Mesenchymal stem cell (in vitro differentiated cells and primary cell): ENCODE measurements at regions not wholly inside any gene's neighbourhood (a gene's known extent, or its start where the extent isn't known, plus 50 kb on each side); places are given as distances from the start of the nearest gene placed in this dataset.

ENCODE experiments used
- DNase-seq: peaks from one replicate; pipeline ENCODE4 v3.0.0-alpha.2; 2013
- H2AFZ ChIP-seq: one replicate; pipeline ENCODE4 v1.6.1; 2013; ENCODE audit warnings: low read depth, mild to moderate bottlenecking, control low read depth, inconsistent platforms, low read length, moderate library complexity
- H2AK5ac ChIP-seq: 2 replicates; pipeline ENCODE4 v1.6.1; 2013; ENCODE audit warnings: low read length, moderate library complexity, mild to moderate bottlenecking, inconsistent platforms; ENCODE audit not compliant: severe bottlenecking
- H2BK120ac ChIP-seq: one replicate; pipeline ENCODE4 v1.6.1; 2013; ENCODE audit warnings: low read depth, mild to moderate bottlenecking, inconsistent platforms, low read length, moderate library complexity
- H2BK12ac ChIP-seq, 2 experiments: one replicate each; pipeline ENCODE4 v1.6.1; 2013; ENCODE audit warnings: inconsistent platforms in 2 of 2, low read length in 2 of 2, mild to moderate bottlenecking in 2 of 2, moderate library complexity in 2 of 2, control low read depth in 1 of 2
- H2BK15ac ChIP-seq: one replicate; pipeline ENCODE4 v1.6.1; 2013; ENCODE audit warnings: mild to moderate bottlenecking, low read depth, inconsistent platforms; ENCODE audit not compliant: poor library complexity, severe bottlenecking
- H2BK5ac ChIP-seq: 2 replicates; pipeline ENCODE4 v1.6.1; 2013; ENCODE audit warnings: low read depth, mild to moderate bottlenecking, low read length, control low read depth, inconsistent platforms; ENCODE audit not compliant: poor library complexity, severe bottlenecking
- H3K14ac ChIP-seq, 2 experiments: one replicate each; pipeline ENCODE4 v1.6.1; 2013; ENCODE audit warnings: inconsistent platforms in 2 of 2, low read length in 2 of 2, control low read depth in 1 of 2, mild to moderate bottlenecking in 1 of 2, moderate library complexity in 1 of 2
- H3K18ac ChIP-seq, 2 experiments: one replicate each; pipeline ENCODE4 v1.6.1; 2013; ENCODE audit warnings: inconsistent platforms in 2 of 2, low read length in 2 of 2, control low read depth in 1 of 2, low read depth in 1 of 2, mild to moderate bottlenecking in 1 of 2
- H3K23ac ChIP-seq, 2 experiments: one replicate each; pipeline ENCODE4 v1.6.1; 2013; ENCODE audit warnings: inconsistent platforms in 2 of 2, low read length in 2 of 2, mild to moderate bottlenecking in 2 of 2, moderate library complexity in 2 of 2, control low read depth in 1 of 2
- H3K27ac ChIP-seq: 2 replicates; pipeline ENCODE4 v1.5.1; 2013; ENCODE audit warnings: mild to moderate bottlenecking, moderate library complexity, low read length, control low read depth, inconsistent platforms; ENCODE audit not compliant: poor library complexity, severe bottlenecking
- H3K27me3 ChIP-seq, 2 experiments: 2 replicates each; pipeline versions ENCODE4 v1.6.1 to v1.7.0; 2013; ENCODE audit warnings: low read length in 2 of 2, mild to moderate bottlenecking in 2 of 2, moderate library complexity in 2 of 2, control low read depth in 1 of 2, inconsistent platforms in 1 of 2; ENCODE audit not compliant: control insufficient read depth in 1 of 2, insufficient read depth in 1 of 2
- H3K36me3 ChIP-seq, 2 experiments: 2 replicates each; pipeline versions ENCODE4 v1.6.1 to v1.7.0; 2013; ENCODE audit warnings: low read length in 2 of 2, control low read depth in 1 of 2, inconsistent platforms in 1 of 2, low read depth in 1 of 2, mild to moderate bottlenecking in 1 of 2; ENCODE audit not compliant: insufficient read depth in 2 of 2, control insufficient read depth in 1 of 2
- H3K4ac ChIP-seq, 2 experiments: one replicate each; pipeline ENCODE4 v1.6.1; 2013; ENCODE audit warnings: inconsistent platforms in 2 of 2, low read length in 2 of 2, mild to moderate bottlenecking in 2 of 2, moderate library complexity in 2 of 2, control low read depth in 1 of 2, low read depth in 1 of 2
- H3K4me1 ChIP-seq: 2 replicates; pipeline ENCODE4 v1.6.1; 2013; ENCODE audit warnings: low read depth, low read length, control low read depth; ENCODE audit not compliant: control insufficient read depth, insufficient read depth
- H3K4me2 ChIP-seq: 2 replicates; pipeline ENCODE4 v1.6.1; 2013; ENCODE audit warnings: low read length, mild to moderate bottlenecking, inconsistent platforms; ENCODE audit not compliant: poor library complexity, severe bottlenecking
- H3K4me3 ChIP-seq, 2 experiments: 2 replicates each; pipeline versions ENCODE4 v1.5.1 to v1.7.0; 2013; ENCODE audit warnings: low read length in 2 of 2, mild to moderate bottlenecking in 2 of 2, control low read depth in 1 of 2, low read depth in 1 of 2; ENCODE audit not compliant: insufficient read depth in 1 of 2
- H3K79me1 ChIP-seq: replicated peaks from 2 replicates; pipeline ENCODE4 v1.6.1; 2013; ENCODE audit warnings: mild to moderate bottlenecking, control low read depth, low read length, inconsistent platforms; ENCODE audit not compliant: poor library complexity, severe bottlenecking
- H3K9ac ChIP-seq: 2 replicates; pipeline ENCODE4 v1.7.0; 2013; ENCODE audit warnings: mild to moderate bottlenecking, low read length, moderate library complexity
- H3K9me3 ChIP-seq: 2 replicates; pipeline ENCODE4 v1.7.0; 2013; ENCODE audit warnings: mild to moderate bottlenecking, low read length; ENCODE audit not compliant: control insufficient read depth
- H4K8ac ChIP-seq: one replicate; pipeline ENCODE4 v1.6.1; 2013; ENCODE audit warnings: inconsistent platforms, mild to moderate bottlenecking, low read length, moderate library complexity
- H4K91ac ChIP-seq: one replicate; pipeline ENCODE4 v1.6.1; 2013; ENCODE audit warnings: mild to moderate bottlenecking, low read length, inconsistent platforms
- WGBS: methylation state at CpG from one replicate; pipeline ENCODE4 v1.1.7; 2013; ENCODE audit warnings: mixed read lengths; 5-methylcytosine and 5-hydroxymethylcytosine counted together

- Histone ChIP-seq H2BK120ac (no peak overlapping the region), H3K4me2 (no peak overlapping the region), H4K8ac (no peak overlapping the region), H3K9me3 (no peaks in the 10 kb centered on the region), H3K4ac (no peak overlapping the region), H3K27ac (no peak overlapping the region), H2AK5ac (no peak overlapping the region), H2BK12ac (no peak overlapping the region), H3K23ac (no peak overlapping the region), H3K9ac (no peak overlapping the region), H3K79me1 (no peaks in the 10 kb centered on the region), H2BK5ac (no peak overlapping the region), H3K4me3 (no peak overlapping the region), H2BK15ac (no peak overlapping the region), H3K18ac (no peak overlapping the region), H3K4me1 (no peaks in the 10 kb centered on the region), H3K14ac (no peak overlapping the region), H4K91ac (no peak overlapping the region), H2AFZ (no peak overlapping the region), H3K27me3 (peaks cover 15 to 26% of the 10 kb centered on the region in 2 experiments), H3K36me3 (no peaks in the 10 kb centered on the region)
- WGBS = 69% methylated on average over 1 of the region's 1 CpG
- no peak for DNase-seq
Measured at GRCh38 chr7:26469188-26469587, 177.5 kb downstream of the SNX10 start.

- Histone ChIP-seq H4K8ac (no peak overlapping the region), H2BK12ac (no peak overlapping the region), H3K4ac (no peak overlapping the region), H3K14ac (no peak overlapping the region), H3K27me3 (peaks cover 15 to 26% of the 10 kb centered on the region in 2 experiments), H3K23ac (no peak overlapping the region), H2AFZ (no peak overlapping the region), H3K4me3 (no peak overlapping the region), H3K79me1 (no peaks in the 10 kb centered on the region), H2BK5ac (no peak overlapping the region), H3K9ac (no peak overlapping the region), H3K36me3 (no peaks in the 10 kb centered on the region), H4K91ac (no peak overlapping the region), H3K4me1 (no peaks in the 10 kb centered on the region), H3K18ac (no peak overlapping the region), H3K4me2 (no peak overlapping the region), H2BK120ac (no peak overlapping the region), H2AK5ac (no peak overlapping the region), H3K9me3 (no peaks in the 10 kb centered on the region), H2BK15ac (no peak overlapping the region), H3K27ac (no peak overlapping the region)
- WGBS = 82% methylated on average over 7 of the region's 7 CpGs
- DNase-seq = no peak
Measured at GRCh38 chr7:26470691-26471090, 179.0 kb downstream of the SNX10 start.

- Histone ChIP-seq H2AFZ (no peak overlapping the region), H3K27me3 (peaks cover 9 to 26% of the 10 kb centered on the region in 2 experiments), H3K18ac (no peak overlapping the region), H4K8ac (no peak overlapping the region), H3K79me1 (no peaks in the 10 kb centered on the region), H3K4me1 (no peaks in the 10 kb centered on the region), H2BK5ac (no peak overlapping the region), H2BK12ac (no peak overlapping the region), H2BK120ac (no peak overlapping the region), H3K36me3 (no peaks in the 10 kb centered on the region), H4K91ac (no peak overlapping the region), H3K4ac (no peak overlapping the region), H2BK15ac (no peak overlapping the region), H3K9me3 (no peaks in the 10 kb centered on the region), H3K27ac (no peak overlapping the region), H3K23ac (no peak overlapping the region), H3K4me2 (no peak overlapping the region), H3K9ac (no peak overlapping the region), H3K4me3 (no peak overlapping the region), H2AK5ac (no peak overlapping the region), H3K14ac (no peak overlapping the region)
- 96% methylated on average over 8 of the region's 9 CpGs for WGBS
- DNase-seq = no peak
Measured at GRCh38 chr7:26471306-26472075, 179.8 kb downstream of the SNX10 start.

- Histone ChIP-seq H3K4me3 (no peak overlapping the region), H2AK5ac (no peak overlapping the region), H3K4me2 (no peak overlapping the region), H3K4me1 (no peaks in the 10 kb centered on the region), H3K23ac (no peak overlapping the region), H3K9ac (no peak overlapping the region), H2BK5ac (no peak overlapping the region), H3K36me3 (no peaks in the 10 kb centered on the region), H3K27ac (no peak overlapping the region), H3K14ac (no peak overlapping the region), H2BK120ac (no peak overlapping the region), H2BK12ac (no peak overlapping the region), H3K79me1 (no peaks in the 10 kb centered on the region), H4K8ac (no peak overlapping the region), H4K91ac (no peak overlapping the region), H3K4ac (no peak overlapping the region), H3K9me3 (no peaks in the 10 kb centered on the region), H2BK15ac (no peak overlapping the region), H3K27me3 (peaks cover 3 to 18% of the 10 kb centered on the region in 2 experiments), H3K18ac (no peak overlapping the region), H2AFZ (no peak overlapping the region)
- DNase-seq = no peak
- WGBS = no CpG with 5 or more reads among the region's 2 CpGs
Measured at GRCh38 chr7:26472971-26473370, 181.3 kb downstream of the SNX10 start.
